ENCODE measurements at regions not wholly inside any gene's neighbourhood (a gene's known extent, or its start where the extent isn't known, plus 50 kb on each side); places are given as distances from the start of the nearest gene placed in this dataset.
A peak's percentile ranks its signal among the peaks of the same experiment; 100 is the strongest.

DNA sequence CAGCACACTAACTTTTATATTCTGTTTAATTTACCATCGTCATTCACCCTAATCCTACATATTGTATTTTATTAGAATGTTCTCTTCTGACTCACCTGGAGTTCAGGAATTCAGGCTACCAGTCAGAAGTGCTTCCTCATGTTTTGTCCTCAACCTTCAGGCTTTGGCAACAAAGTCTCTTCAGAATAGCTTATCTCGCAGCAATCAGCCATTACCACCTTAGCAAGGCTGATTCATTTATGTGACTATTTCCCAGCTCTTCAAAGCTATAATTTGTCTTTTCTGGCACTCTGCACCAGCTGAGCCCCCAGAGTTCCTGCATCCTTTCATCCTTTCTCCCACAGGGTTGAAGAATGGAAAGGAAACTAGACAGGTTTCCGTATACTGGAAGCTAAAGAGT, 365.5 kb upstream of the CDH18 start:
- WGBS (ENCODE audit: extremely low coverage, insufficient coverage, low lambda C conversion rate): 100% methylated on average over 1 of the region's 3 CpGs

DNA sequence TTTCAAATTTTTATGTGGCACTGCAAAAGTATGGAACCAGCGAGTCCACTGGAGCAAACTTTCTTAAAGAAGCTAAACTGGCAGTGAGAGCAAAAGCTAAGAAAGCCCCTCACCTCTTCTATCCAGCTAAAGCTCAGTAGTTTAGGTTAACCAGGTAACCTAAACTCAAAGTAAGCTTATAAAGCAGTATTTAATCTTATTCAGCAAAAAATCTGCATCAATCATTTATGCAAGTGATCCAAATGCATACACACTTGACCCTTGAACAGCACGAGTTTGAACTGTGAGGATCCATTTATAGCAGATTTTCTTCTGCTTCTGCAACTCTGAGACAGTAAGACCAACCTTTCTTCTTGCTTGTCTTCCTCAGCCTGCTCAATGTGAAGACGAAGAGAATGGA, 363.8 kb upstream of the CDH18 start:
- WGBS (ENCODE audit: extremely low coverage, insufficient coverage, low lambda C conversion rate): no CpG with 5 or more reads among the region's 3 CpGs
- Histone ChIP-seq H3K4me3 (ENCODE audit: low read length) (no peak overlapping the region), H4K5ac (ENCODE audit: low read length) (no peak overlapping the region), H3K36me3 (ENCODE audit: control insufficient read depth, insufficient read depth, low read length) (no peaks in the 10 kb centered on the region), H3K56ac (ENCODE audit: low read length) (no peak overlapping the region), H3K23ac (ENCODE audit: low read length) (no peak overlapping the region), H2BK5ac (ENCODE audit: low read length) (no peak overlapping the region), H3K79me1 (ENCODE audit: low read length) (no peaks in the 10 kb centered on the region), H2AK5ac (ENCODE audit: low read length) (no peak overlapping the region), H2BK120ac (ENCODE audit: low read depth, low read length) (no peak overlapping the region), H3K79me2 (ENCODE audit: control insufficient read depth, insufficient read depth, low read length) (no peaks in the 10 kb centered on the region), H3K4me1 (ENCODE audit: control insufficient read depth, low read depth, low read length) (no peaks in the 10 kb centered on the region), H3K9ac (ENCODE audit: low read length) (no peak overlapping the region), H3K27me3 (ENCODE audit: insufficient read depth, low read length, poor library complexity) (no peaks in the 10 kb centered on the region), H3K27ac (ENCODE audit: low read depth, low read length) (no peak overlapping the region), H2BK15ac (replicated peaks; ENCODE audit: low read depth) (no peak overlapping the region), H3K4ac (ENCODE audit: low read depth, low read length) (no peak overlapping the region), H3K18ac (ENCODE audit: low read length) (no peak overlapping the region), H3K4me2 (ENCODE audit: low read length) (no peak overlapping the region), H4K8ac (ENCODE audit: low read depth, low read length) (no peak overlapping the region)
- DNase-seq: no peak

More for the DNA sequence above, 365.5 kb upstream of the CDH18 start:
- no peak overlapping the region for H3K4me3 ChIP-seq (ENCODE audit: low read length)
- no peak overlapping the region for H2BK120ac ChIP-seq (ENCODE audit: low read depth, low read length)
- H3K79me2 ChIP-seq (ENCODE audit: control insufficient read depth, insufficient read depth, low read length): no peaks in the 10 kb centered on the region
- H3K23ac ChIP-seq (ENCODE audit: low read length): no peak overlapping the region
- H3K27me3 ChIP-seq (ENCODE audit: insufficient read depth, low read length, poor library complexity): no peaks in the 10 kb centered on the region
- H2AK5ac ChIP-seq (ENCODE audit: low read length): no peak overlapping the region
- peak; percentile 30 for DNase-seq
- no peaks in the 10 kb centered on the region for H3K79me1 ChIP-seq (ENCODE audit: low read length)
- no peak overlapping the region for H3K4me2 ChIP-seq (ENCODE audit: low read length)
- H3K4me1 ChIP-seq (ENCODE audit: control insufficient read depth, low read depth, low read length): no peaks in the 10 kb centered on the region
- H2BK5ac ChIP-seq (ENCODE audit: low read length): no peak overlapping the region
- H3K18ac ChIP-seq (ENCODE audit: low read length): no peak overlapping the region
- no peak overlapping the region for H2BK15ac ChIP-seq (replicated peaks; ENCODE audit: low read depth)
- H3K36me3 ChIP-seq (ENCODE audit: control insufficient read depth, insufficient read depth, low read length): no peaks in the 10 kb centered on the region
- no peak overlapping the region for H3K9ac ChIP-seq (ENCODE audit: low read length)
- H4K5ac ChIP-seq (ENCODE audit: low read length): no peak overlapping the region
- H3K56ac ChIP-seq (ENCODE audit: low read length): no peak overlapping the region
- no peak overlapping the region for H3K4ac ChIP-seq (ENCODE audit: low read depth, low read length)
- no peak overlapping the region for H4K8ac ChIP-seq (ENCODE audit: low read depth, low read length)
- H3K27ac ChIP-seq (ENCODE audit: low read depth, low read length): no peak overlapping the region

DNA sequence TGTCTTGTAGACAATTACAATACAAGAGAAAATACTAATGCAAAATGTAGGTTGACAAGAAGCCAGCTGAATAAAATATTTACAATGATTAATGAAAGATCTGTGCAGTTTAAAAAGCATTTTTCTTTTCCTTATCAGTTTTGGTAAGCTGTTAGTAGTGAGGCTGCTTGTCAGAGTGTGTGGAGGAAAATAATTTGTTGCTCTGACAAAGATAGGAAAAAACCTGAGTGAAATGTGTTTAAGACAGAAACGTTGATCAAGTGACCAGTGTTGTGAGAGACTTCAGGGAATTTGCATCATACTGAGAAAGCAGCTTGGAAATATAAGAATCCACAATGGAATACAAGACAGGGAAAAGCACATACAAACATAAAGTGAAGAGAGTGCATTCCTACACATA, 360.3 kb upstream of the CDH18 start:
- no CpG with 5 or more reads among the region's 1 CpG for WGBS (ENCODE audit: extremely low coverage, insufficient coverage, low lambda C conversion rate)

DNA sequence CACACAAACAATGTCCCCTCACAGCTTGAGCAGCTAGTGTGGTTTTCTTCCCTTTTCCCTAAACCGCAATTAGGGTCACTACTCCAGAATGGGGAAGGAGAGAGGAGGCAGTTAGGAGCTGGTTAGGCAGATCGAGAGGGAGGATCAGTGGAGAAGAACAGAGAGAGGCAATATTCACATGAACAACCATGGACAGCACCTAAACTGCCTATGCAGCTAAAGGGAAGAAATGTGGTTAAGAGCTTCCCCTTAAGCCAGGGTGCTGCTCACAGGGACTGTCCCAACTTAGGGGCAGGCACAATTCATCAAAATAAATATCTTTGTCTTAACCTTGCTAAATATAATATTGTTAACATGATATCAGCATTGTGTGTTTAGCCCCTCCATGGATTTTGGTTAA, 359.3 kb upstream of the CDH18 start:
- H3K27me3 ChIP-seq (ENCODE audit: insufficient read depth, low read length, poor library complexity): no peaks in the 10 kb centered on the region
- H3K4me2 ChIP-seq (ENCODE audit: low read length): no peak overlapping the region
- H3K56ac ChIP-seq (ENCODE audit: low read length): no peak overlapping the region
- no peak overlapping the region for H3K9ac ChIP-seq (ENCODE audit: low read length)
- H3K36me3 ChIP-seq (ENCODE audit: control insufficient read depth, insufficient read depth, low read length): no peaks in the 10 kb centered on the region
- H2BK5ac ChIP-seq (ENCODE audit: low read length): no peak overlapping the region
- no peak overlapping the region for H3K4ac ChIP-seq (ENCODE audit: low read depth, low read length)
- no peaks in the 10 kb centered on the region for H3K4me1 ChIP-seq (ENCODE audit: control insufficient read depth, low read depth, low read length)
- H2AK5ac ChIP-seq (ENCODE audit: low read length): no peak overlapping the region
- DNase-seq: no peak
- H4K8ac ChIP-seq (ENCODE audit: low read depth, low read length): no peak overlapping the region
- H3K18ac ChIP-seq (ENCODE audit: low read length): no peak overlapping the region
- H3K4me3 ChIP-seq (ENCODE audit: low read length): no peak overlapping the region
- no peaks in the 10 kb centered on the region for H3K79me1 ChIP-seq (ENCODE audit: low read length)
- no peak overlapping the region for H3K27ac ChIP-seq (ENCODE audit: low read depth, low read length)
- H3K79me2 ChIP-seq (ENCODE audit: control insufficient read depth, insufficient read depth, low read length): no peaks in the 10 kb centered on the region
- no peak overlapping the region for H2BK120ac ChIP-seq (ENCODE audit: low read depth, low read length)
- no peak overlapping the region for H2BK15ac ChIP-seq (replicated peaks; ENCODE audit: low read depth)
- H3K23ac ChIP-seq (ENCODE audit: low read length): no peak overlapping the region
- no peak overlapping the region for H4K5ac ChIP-seq (ENCODE audit: low read length)
- no CpG with 5 or more reads among the region's 2 CpGs for WGBS (ENCODE audit: extremely low coverage, insufficient coverage, low lambda C conversion rate)

More for the DNA sequence above, 360.3 kb upstream of the CDH18 start:
- Histone ChIP-seq H3K79me2 (ENCODE audit: control insufficient read depth, insufficient read depth, low read length) (no peaks in the 10 kb centered on the region), H3K4me3 (ENCODE audit: low read length) (no peak overlapping the region), H3K36me3 (ENCODE audit: control insufficient read depth, insufficient read depth, low read length) (no peaks in the 10 kb centered on the region), H4K8ac (ENCODE audit: low read depth, low read length) (no peak overlapping the region), H3K4me2 (ENCODE audit: low read length) (no peak overlapping the region), H4K5ac (ENCODE audit: low read length) (no peak overlapping the region), H3K79me1 (ENCODE audit: low read length) (no peaks in the 10 kb centered on the region), H2BK5ac (ENCODE audit: low read length) (no peak overlapping the region), H2AK5ac (ENCODE audit: low read length) (no peak overlapping the region), H3K4me1 (ENCODE audit: control insufficient read depth, low read depth, low read length) (no peaks in the 10 kb centered on the region), H2BK15ac (replicated peaks; ENCODE audit: low read depth) (no peak overlapping the region), H3K4ac (ENCODE audit: low read depth, low read length) (no peak overlapping the region), H3K27me3 (ENCODE audit: insufficient read depth, low read length, poor library complexity) (no peaks in the 10 kb centered on the region), H2BK120ac (ENCODE audit: low read depth, low read length) (no peak overlapping the region), H3K18ac (ENCODE audit: low read length) (no peak overlapping the region), H3K56ac (ENCODE audit: low read length) (no peak overlapping the region), H3K23ac (ENCODE audit: low read length) (no peak overlapping the region), H3K27ac (ENCODE audit: low read depth, low read length) (no peak overlapping the region), H3K9ac (ENCODE audit: low read length) (no peak overlapping the region)
- no peak for DNase-seq

DNA sequence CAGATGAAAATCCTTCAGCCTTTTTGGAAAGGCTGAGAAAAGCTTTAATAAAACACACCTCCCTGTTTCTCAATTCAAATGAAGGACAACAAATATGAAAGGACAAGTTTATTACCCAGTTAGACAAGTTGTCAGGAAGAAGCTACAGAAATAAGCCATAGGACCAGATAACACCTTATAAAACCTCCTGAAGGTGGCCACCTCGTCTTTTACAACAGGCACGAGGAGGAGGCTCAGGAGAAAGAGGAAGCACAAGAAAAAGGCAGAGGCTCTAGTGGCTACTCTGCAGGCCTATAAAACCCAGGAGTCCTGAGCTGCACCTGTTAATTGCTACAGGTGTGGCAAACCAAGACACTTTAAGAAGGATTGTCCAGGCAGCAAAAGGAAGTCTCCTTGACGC, 352.1 kb upstream of the CDH18 start:
- Histone ChIP-seq H2AK5ac (ENCODE audit: low read length) (no peak overlapping the region), H4K8ac (ENCODE audit: low read depth, low read length) (no peak overlapping the region), H3K79me2 (ENCODE audit: control insufficient read depth, insufficient read depth, low read length) (no peaks in the 10 kb centered on the region), H3K4me3 (ENCODE audit: low read length) (no peak overlapping the region), H3K27ac (ENCODE audit: low read depth, low read length) (no peak overlapping the region), H3K4me2 (ENCODE audit: low read length) (no peak overlapping the region), H3K23ac (ENCODE audit: low read length) (no peak overlapping the region), H3K4me1 (ENCODE audit: control insufficient read depth, low read depth, low read length) (no peaks in the 10 kb centered on the region), H3K18ac (ENCODE audit: low read length) (no peak overlapping the region), H4K5ac (ENCODE audit: low read length) (no peak overlapping the region), H3K56ac (ENCODE audit: low read length) (no peak overlapping the region), H2BK15ac (replicated peaks; ENCODE audit: low read depth) (no peak overlapping the region), H3K4ac (ENCODE audit: low read depth, low read length) (no peak overlapping the region), H2BK120ac (ENCODE audit: low read depth, low read length) (no peak overlapping the region), H3K9ac (ENCODE audit: low read length) (no peak overlapping the region), H3K27me3 (ENCODE audit: insufficient read depth, low read length, poor library complexity) (no peaks in the 10 kb centered on the region), H2BK5ac (ENCODE audit: low read length) (no peak overlapping the region), H3K36me3 (ENCODE audit: control insufficient read depth, insufficient read depth, low read length) (no peaks in the 10 kb centered on the region), H3K79me1 (ENCODE audit: low read length) (no peaks in the 10 kb centered on the region)
- no CpG with 5 or more reads among the region's 3 CpGs for WGBS (ENCODE audit: extremely low coverage, insufficient coverage, low lambda C conversion rate)
- no peak for DNase-seq

DNA sequence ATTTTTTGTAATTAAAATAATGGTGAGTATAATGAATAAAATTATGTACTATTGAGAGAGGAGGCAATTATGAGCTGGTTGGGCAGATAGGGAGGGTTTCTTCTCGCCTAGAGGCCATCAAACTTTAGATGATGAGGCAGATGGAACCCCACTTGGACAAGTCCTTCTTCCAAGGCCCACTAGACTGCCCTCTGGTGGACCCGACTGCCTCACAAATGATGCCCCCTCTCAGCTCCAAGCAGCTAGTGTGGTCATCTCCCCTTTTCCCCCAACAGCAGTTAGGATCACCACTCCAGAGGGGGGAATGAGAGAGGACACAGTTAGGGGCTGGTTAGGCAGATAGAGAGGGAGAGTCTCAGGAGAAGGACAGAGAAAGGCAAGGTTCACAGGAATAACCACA, 348.0 kb upstream of the CDH18 start:
- Histone ChIP-seq H4K5ac (ENCODE audit: low read length) (no peak overlapping the region), H3K56ac (ENCODE audit: low read length) (no peak overlapping the region), H3K27ac (ENCODE audit: low read depth, low read length) (no peak overlapping the region), H3K4me2 (ENCODE audit: low read length) (no peak overlapping the region), H2AK5ac (ENCODE audit: low read length) (no peak overlapping the region), H3K4me1 (ENCODE audit: control insufficient read depth, low read depth, low read length) (no peaks in the 10 kb centered on the region), H2BK120ac (ENCODE audit: low read depth, low read length) (no peak overlapping the region), H3K18ac (ENCODE audit: low read length) (no peak overlapping the region), H4K8ac (ENCODE audit: low read depth, low read length) (no peak overlapping the region), H3K23ac (ENCODE audit: low read length) (no peak overlapping the region), H2BK15ac (replicated peaks; ENCODE audit: low read depth) (no peak overlapping the region), H3K36me3 (ENCODE audit: control insufficient read depth, insufficient read depth, low read length) (no peaks in the 10 kb centered on the region), H2BK5ac (ENCODE audit: low read length) (no peak overlapping the region), H3K4me3 (ENCODE audit: low read length) (no peak overlapping the region), H3K79me2 (ENCODE audit: control insufficient read depth, insufficient read depth, low read length) (no peaks in the 10 kb centered on the region), H3K9ac (ENCODE audit: low read length) (no peak overlapping the region), H3K79me1 (ENCODE audit: low read length) (no peaks in the 10 kb centered on the region), H3K4ac (ENCODE audit: low read depth, low read length) (no peak overlapping the region), H3K27me3 (ENCODE audit: insufficient read depth, low read length, poor library complexity) (no peaks in the 10 kb centered on the region)
- no CpG with 5 or more reads among the region's 2 CpGs for WGBS (ENCODE audit: extremely low coverage, insufficient coverage, low lambda C conversion rate)
- DNase-seq: peak; percentile 26

Measured in mesendoderm (in vitro differentiated cells).